T-helper 17 cell (primary cell): ENCODE measurements at regions not wholly inside any gene's neighbourhood (a gene's known extent, or its start where the extent isn't known, plus 50 kb on each side); places are given as distances from the start of the nearest gene placed in this dataset.

ENCODE experiments used
- ATAC-seq: fragments of 150-1000 bp; cut with Tn5 transposase; 2 replicates; pipeline ENCODE4 v1.10.0; 2021; ENCODE audit warnings: mild to moderate bottlenecking, moderate library complexity
- DNase-seq, 3 donors: peaks; one replicate each; pipeline versions ENCODE4 v3.0.0 to v3.0.0-alpha.2; 2020 to 2021
- H3K9me3 ChIP-seq: one replicate; pipeline ENCODE4 v1.7.0; 2013; ENCODE audit warnings: low read length, mild to moderate bottlenecking; ENCODE audit not compliant: control insufficient read depth, poor library complexity, severe bottlenecking
- H3K27ac Mint-ChIP-seq: one replicate; pipeline ENCODE4 v1.8.0; 2022; ENCODE audit warnings: mild to moderate bottlenecking, moderate library complexity, mixed read lengths
- H3K27me3 Mint-ChIP-seq: one replicate; pipeline ENCODE4 v1.8.0; 2022; ENCODE audit warnings: mixed read lengths
- H3K36me3 Mint-ChIP-seq: one replicate; pipeline ENCODE4 v1.8.0; 2022; ENCODE audit warnings: low read depth, mixed read lengths
- H3K4me1 Mint-ChIP-seq: one replicate; pipeline ENCODE4 v1.8.0; 2022; ENCODE audit warnings: mild to moderate bottlenecking, mixed read lengths
- H3K4me3 Mint-ChIP-seq: one replicate; pipeline ENCODE4 v1.8.0; 2022; ENCODE audit warnings: mild to moderate bottlenecking, moderate library complexity, mixed read lengths

DNA sequence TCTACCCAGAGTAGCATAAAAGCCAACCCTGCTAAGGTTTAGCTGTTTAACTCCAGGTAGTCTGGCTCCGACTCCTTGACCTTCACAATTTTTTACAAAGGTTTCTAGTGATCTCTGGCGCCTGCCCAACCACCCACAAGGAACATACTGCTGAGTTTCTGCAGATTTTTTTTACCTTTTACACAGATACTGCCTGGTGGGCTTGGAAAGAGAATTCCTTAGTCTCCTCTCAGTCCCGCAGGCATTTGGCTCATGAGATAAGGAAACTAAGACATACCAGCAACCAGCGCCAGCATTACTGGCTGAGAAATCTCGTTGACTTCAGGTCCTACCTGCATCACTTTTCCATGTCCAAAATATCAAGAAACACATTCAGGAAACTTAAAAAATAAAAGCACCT is 51.1 kb upstream of the LYZL1 start:
- ATAC-seq: no peak
- H3K27me3 Mint-ChIP-seq: peaks cover 26% of the 10 kb centered on the region
- H3K27ac Mint-ChIP-seq: no peak overlapping the region
- no peaks in the 10 kb centered on the region for H3K36me3 Mint-ChIP-seq
- no peak for DNase-seq
- no peak overlapping the region for H3K4me3 Mint-ChIP-seq
- no peaks in the 10 kb centered on the region for H3K4me1 Mint-ChIP-seq
- H3K9me3 ChIP-seq: no peaks in the 10 kb centered on the region

DNA sequence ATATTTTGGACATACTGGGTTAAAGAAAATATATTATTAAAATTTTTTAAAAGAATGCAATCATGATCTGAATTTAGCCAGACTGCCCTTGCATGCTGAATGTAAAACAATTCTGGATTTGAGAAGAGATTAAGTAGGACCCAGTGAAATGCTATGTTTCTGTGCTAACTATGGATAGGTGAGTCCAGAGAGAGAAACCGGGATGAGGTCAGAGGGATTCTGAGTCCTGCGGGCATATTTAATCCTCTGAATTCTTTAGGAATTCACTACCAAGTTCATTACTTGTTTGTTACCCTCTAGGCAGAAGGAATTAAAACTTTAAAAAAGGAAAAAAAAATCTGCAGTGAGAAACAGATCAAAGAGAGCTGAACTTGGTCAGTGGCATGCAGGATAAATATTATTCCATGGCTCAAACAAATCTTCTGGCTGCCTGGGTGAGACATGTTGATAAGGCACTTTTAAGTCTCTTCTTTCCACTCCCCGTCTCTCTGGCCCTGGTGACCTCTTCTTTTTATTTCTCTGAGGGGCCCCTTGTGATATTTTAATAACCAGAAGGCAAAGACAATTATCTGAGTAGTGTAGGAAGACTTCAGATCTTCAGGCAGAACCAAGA is 50.2 kb upstream of the LYZL1 start:
- no peak for DNase-seq
- Mint-ChIP-seq H3K27me3 (peaks cover 26% of the 10 kb centered on the region), H3K27ac (no peak overlapping the region), H3K4me3 (no peak overlapping the region), H3K4me1 (no peaks in the 10 kb centered on the region), H3K36me3 (no peaks in the 10 kb centered on the region)
- H3K9me3 ChIP-seq: no peaks in the 10 kb centered on the region
- ATAC-seq: no peak
